Liver (tissue), 8 donors: ENCODE measurements at regions not wholly inside any gene's neighbourhood (a gene's known extent, or its start where the extent isn't known, plus 50 kb on each side); places are given as distances from the start of the nearest gene placed in this dataset.

ENCODE experiments used
- DNase-seq: peaks from one replicate; pipeline ENCODE4 v3.0.0-alpha.2; 2017; ENCODE audit warnings: low spot score
- H3K27ac ChIP-seq, 2 donors: one replicate each; pipeline ENCODE4 v1.7.0; 2013; ENCODE audit warnings: inconsistent platforms in 2 of 2, low read length in 2 of 2, control low read depth in 1 of 2, low read depth in 1 of 2, mild to moderate bottlenecking in 1 of 2
- H3K27me3 ChIP-seq, 4 donors: one replicate each; pipeline versions ENCODE4 v1.6.1 to v1.7.0; 2013; ENCODE audit warnings: low read length in 3 of 4, inconsistent platforms in 1 of 4, mild to moderate bottlenecking in 1 of 4, moderate library complexity in 1 of 4; ENCODE audit not compliant: control insufficient read depth in 4 of 4, insufficient read depth in 4 of 4
- H3K36me3 ChIP-seq, 4 donors: one replicate each; pipeline versions ENCODE4 v1.6.1 to v1.7.0; 2013; ENCODE audit warnings: low read length in 3 of 4, mild to moderate bottlenecking in 3 of 4, low read depth in 1 of 4, moderate library complexity in 1 of 4; ENCODE audit not compliant: control insufficient read depth in 4 of 4, insufficient read depth in 3 of 4
- H3K4me1 ChIP-seq, 4 donors: one replicate each; pipeline versions ENCODE4 v1.6.1 to v1.7.0; 2013; ENCODE audit warnings: low read length in 3 of 4, mild to moderate bottlenecking in 3 of 4, moderate library complexity in 1 of 4; ENCODE audit not compliant: control insufficient read depth in 4 of 4, insufficient read depth in 4 of 4
- H3K4me3 ChIP-seq, 3 donors: one replicate each; pipeline versions ENCODE4 v1.6.1 to v1.7.0; 2013; ENCODE audit warnings: low read length in 3 of 3, control low read depth in 1 of 3, low read depth in 1 of 3, mild to moderate bottlenecking in 1 of 3
- H3K9ac ChIP-seq, 2 donors: one replicate each; pipeline ENCODE4 v1.7.0; 2013; ENCODE audit warnings: low read length in 2 of 2, mild to moderate bottlenecking in 2 of 2, moderate library complexity in 2 of 2, control low read depth in 1 of 2, low read depth in 1 of 2
- H3K9me3 ChIP-seq, 4 donors: one replicate each; pipeline versions ENCODE4 v1.6.1 to v1.7.0; 2013; ENCODE audit warnings: low read length in 3 of 4; ENCODE audit not compliant: control insufficient read depth in 4 of 4
- EGR1 ChIP-seq, 2 donors: IDR thresholded peaks; 2 replicates each; pipeline ENCODE4 v1.6.1; 2016 to 2018; ENCODE audit warnings: antibody characterized with exemption in 2 of 2, low read depth in 2 of 2
- FOXA1 ChIP-seq: IDR thresholded peaks from 2 replicates; pipeline ENCODE4 v1.6.1; 2016; ENCODE audit warnings: antibody characterized with exemption
- FOXA2 ChIP-seq: IDR thresholded peaks from 2 replicates; pipeline ENCODE4 v1.6.1; 2016; ENCODE audit warnings: antibody characterized with exemption
- GABPA ChIP-seq, 2 donors: IDR thresholded peaks in 1 of 2; conservative IDR thresholded peaks in 1 of 2; 2 replicates each; pipeline ENCODE4 v1.6.1; 2016; ENCODE audit warnings: antibody characterized with exemption in 2 of 2, mild to moderate bottlenecking in 1 of 2, moderate library complexity in 1 of 2
- HNF4A ChIP-seq, 2 donors: conservative IDR thresholded peaks; 2 replicates each; pipeline ENCODE4 v1.6.1; 2016; ENCODE audit warnings: antibody characterized with exemption in 2 of 2, mild to moderate bottlenecking in 2 of 2
- HNF4G ChIP-seq: IDR thresholded peaks from 2 replicates; pipeline ENCODE4 v1.6.1; 2016; ENCODE audit warnings: antibody characterized with exemption
- JUND ChIP-seq, 2 donors: IDR thresholded peaks; 2 replicates each; pipeline ENCODE4 v1.6.1; 2016; ENCODE audit warnings: antibody characterized with exemption in 2 of 2
- NR2F2 ChIP-seq: IDR thresholded peaks from 2 replicates; pipeline ENCODE4 v1.6.1; 2016; ENCODE audit warnings: antibody characterized with exemption
- RAD21 ChIP-seq, 2 donors: IDR thresholded peaks; 2 replicates each; pipeline ENCODE4 v1.6.1; 2016; ENCODE audit warnings: antibody characterized with exemption in 2 of 2, mild to moderate bottlenecking in 2 of 2
- RXRA ChIP-seq, 2 donors: IDR thresholded peaks; 2 replicates each; pipeline ENCODE4 v1.6.1; 2017 to 2018; ENCODE audit warnings: antibody characterized with exemption in 2 of 2, mild to moderate bottlenecking in 1 of 2
- SP1 ChIP-seq: IDR thresholded peaks from 2 replicates; pipeline ENCODE4 v1.6.1; 2018; ENCODE audit warnings: antibody characterized with exemption, mild to moderate bottlenecking
- TAF1 ChIP-seq: conservative IDR thresholded peaks from 2 replicates; pipeline ENCODE4 v1.6.1; 2016; ENCODE audit warnings: antibody characterized with exemption, mild to moderate bottlenecking
- YY1 ChIP-seq: IDR thresholded peaks from 2 replicates; pipeline ENCODE4 v1.6.1; 2016; ENCODE audit warnings: antibody characterized with exemption, mild to moderate bottlenecking
- WGBS: extraction: QIAGEN DNeasy Blood & Tissue Kit; methylation state at CpG from one replicate; pipeline ENCODE4 v1.1.7; 2013; 5-methylcytosine and 5-hydroxymethylcytosine counted together
- TF ChIP-seq, protein P1 (sequence below): IDR thresholded peaks from 2 replicates; pipeline ENCODE4 v1.6.1; 2016; ENCODE audit warnings: antibody characterized with exemption
- TF ChIP-seq, protein P2 (sequence below): IDR thresholded peaks from 2 replicates; pipeline ENCODE4 v1.6.1; 2016; ENCODE audit warnings: antibody characterized with exemption
- TF ChIP-seq, protein P3 (sequence below): IDR thresholded peaks from 2 replicates; pipeline ENCODE4 v1.6.1; 2016; ENCODE audit warnings: antibody characterized with exemption, mild to moderate bottlenecking
- TF ChIP-seq, protein P4 (sequence below): IDR thresholded peaks from 2 replicates; pipeline ENCODE4 v1.6.1; 2016; ENCODE audit warnings: antibody characterized with exemption
- TF ChIP-seq, protein P5 (sequence below): fragments of 150-350 bp; IDR thresholded peaks from 2 replicates; pipeline ENCODE4 v1.5.1; 2017; ENCODE audit warnings: improper control_type of control experiment, low read depth, low read length; ENCODE audit not compliant: missing input control
- donor health status: healthy.
- donor health status: healthy.
- donor health status: healthy.
- donor health status: healthy.
- donor health status: healthy.

DNA sequence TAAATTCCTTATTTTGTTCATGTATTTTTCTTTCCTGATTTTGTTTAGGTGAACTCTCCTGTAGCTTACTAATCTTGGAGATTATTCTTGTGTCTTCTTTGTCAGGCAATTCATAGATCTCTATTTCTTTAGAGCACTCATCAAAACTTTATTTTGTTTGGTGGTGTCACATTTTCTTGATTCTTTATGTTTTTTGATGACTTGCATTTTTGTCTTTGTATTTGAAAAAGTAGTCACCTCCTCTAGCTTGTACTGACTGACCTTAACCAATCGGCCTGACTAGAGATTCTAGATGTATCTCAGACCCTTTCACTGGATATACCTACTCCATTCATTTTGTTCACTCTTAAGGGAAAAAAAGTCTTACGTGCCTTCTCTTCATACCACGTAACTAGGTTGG, 986.3 kb upstream of the LRRTM1 start:
- Histone ChIP-seq H3K27ac (no peak overlapping the region), H3K36me3 (no peaks in the 10 kb centered on the region), H3K9ac (no peak overlapping the region), H3K4me1 (no peaks in the 10 kb centered on the region), H3K4me3 (no peak overlapping the region), H3K9me3 (peaks cover 0 to 2% (median 0%) of the 10 kb centered on the region in 4 donors), H3K27me3 (no peaks in the 10 kb centered on the region)
- WGBS: 77% methylated on average over 3 of the region's 3 CpGs
- TF ChIP-seq EGR1 (IDR thresholded peaks at IDR 0.05; ENCODE audit: low read depth in 2 of 2) (no peak), RXRA (IDR thresholded peaks at IDR 0.05) (no peak), SP1 (no peak), YY1 (no peak), GABPA (IDR thresholded peaks at IDR 0.05 in 1 of 2, conservative IDR thresholded peaks at IDR 0.05 in 1 of 2) (no peak), HNF4A (conservative IDR thresholded peaks at IDR 0.05) (no peak), FOXA2 (no peak), RAD21 (IDR thresholded peaks at IDR 0.05) (no peak), HNF4G (no peak), JUND (IDR thresholded peaks at IDR 0.05) (no peak), TAF1 (no peak), NR2F2 (no peak), FOXA1 (no peak)
- TF ChIP-seq, protein P1, sequence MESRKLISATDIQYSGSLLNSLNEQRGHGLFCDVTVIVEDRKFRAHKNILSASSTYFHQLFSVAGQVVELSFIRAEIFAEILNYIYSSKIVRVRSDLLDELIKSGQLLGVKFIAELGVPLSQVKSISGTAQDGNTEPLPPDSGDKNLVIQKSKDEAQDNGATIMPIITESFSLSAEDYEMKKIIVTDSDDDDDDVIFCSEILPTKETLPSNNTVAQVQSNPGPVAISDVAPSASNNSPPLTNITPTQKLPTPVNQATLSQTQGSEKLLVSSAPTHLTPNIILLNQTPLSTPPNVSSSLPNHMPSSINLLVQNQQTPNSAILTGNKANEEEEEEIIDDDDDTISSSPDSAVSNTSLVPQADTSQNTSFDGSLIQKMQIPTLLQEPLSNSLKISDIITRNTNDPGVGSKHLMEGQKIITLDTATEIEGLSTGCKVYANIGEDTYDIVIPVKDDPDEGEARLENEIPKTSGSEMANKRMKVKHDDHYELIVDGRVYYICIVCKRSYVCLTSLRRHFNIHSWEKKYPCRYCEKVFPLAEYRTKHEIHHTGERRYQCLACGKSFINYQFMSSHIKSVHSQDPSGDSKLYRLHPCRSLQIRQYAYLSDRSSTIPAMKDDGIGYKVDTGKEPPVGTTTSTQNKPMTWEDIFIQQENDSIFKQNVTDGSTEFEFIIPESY: no peak
- TF ChIP-seq, protein P2, sequence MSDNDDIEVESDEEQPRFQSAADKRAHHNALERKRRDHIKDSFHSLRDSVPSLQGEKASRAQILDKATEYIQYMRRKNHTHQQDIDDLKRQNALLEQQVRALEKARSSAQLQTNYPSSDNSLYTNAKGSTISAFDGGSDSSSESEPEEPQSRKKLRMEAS: no peak
- TF ChIP-seq, protein P3, sequence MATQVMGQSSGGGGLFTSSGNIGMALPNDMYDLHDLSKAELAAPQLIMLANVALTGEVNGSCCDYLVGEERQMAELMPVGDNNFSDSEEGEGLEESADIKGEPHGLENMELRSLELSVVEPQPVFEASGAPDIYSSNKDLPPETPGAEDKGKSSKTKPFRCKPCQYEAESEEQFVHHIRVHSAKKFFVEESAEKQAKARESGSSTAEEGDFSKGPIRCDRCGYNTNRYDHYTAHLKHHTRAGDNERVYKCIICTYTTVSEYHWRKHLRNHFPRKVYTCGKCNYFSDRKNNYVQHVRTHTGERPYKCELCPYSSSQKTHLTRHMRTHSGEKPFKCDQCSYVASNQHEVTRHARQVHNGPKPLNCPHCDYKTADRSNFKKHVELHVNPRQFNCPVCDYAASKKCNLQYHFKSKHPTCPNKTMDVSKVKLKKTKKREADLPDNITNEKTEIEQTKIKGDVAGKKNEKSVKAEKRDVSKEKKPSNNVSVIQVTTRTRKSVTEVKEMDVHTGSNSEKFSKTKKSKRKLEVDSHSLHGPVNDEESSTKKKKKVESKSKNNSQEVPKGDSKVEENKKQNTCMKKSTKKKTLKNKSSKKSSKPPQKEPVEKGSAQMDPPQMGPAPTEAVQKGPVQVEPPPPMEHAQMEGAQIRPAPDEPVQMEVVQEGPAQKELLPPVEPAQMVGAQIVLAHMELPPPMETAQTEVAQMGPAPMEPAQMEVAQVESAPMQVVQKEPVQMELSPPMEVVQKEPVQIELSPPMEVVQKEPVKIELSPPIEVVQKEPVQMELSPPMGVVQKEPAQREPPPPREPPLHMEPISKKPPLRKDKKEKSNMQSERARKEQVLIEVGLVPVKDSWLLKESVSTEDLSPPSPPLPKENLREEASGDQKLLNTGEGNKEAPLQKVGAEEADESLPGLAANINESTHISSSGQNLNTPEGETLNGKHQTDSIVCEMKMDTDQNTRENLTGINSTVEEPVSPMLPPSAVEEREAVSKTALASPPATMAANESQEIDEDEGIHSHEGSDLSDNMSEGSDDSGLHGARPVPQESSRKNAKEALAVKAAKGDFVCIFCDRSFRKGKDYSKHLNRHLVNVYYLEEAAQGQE: no peak
- TF ChIP-seq, protein P4, sequence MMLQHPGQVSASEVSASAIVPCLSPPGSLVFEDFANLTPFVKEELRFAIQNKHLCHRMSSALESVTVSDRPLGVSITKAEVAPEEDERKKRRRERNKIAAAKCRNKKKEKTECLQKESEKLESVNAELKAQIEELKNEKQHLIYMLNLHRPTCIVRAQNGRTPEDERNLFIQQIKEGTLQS: no peak
- TF ChIP-seq, protein P5, sequence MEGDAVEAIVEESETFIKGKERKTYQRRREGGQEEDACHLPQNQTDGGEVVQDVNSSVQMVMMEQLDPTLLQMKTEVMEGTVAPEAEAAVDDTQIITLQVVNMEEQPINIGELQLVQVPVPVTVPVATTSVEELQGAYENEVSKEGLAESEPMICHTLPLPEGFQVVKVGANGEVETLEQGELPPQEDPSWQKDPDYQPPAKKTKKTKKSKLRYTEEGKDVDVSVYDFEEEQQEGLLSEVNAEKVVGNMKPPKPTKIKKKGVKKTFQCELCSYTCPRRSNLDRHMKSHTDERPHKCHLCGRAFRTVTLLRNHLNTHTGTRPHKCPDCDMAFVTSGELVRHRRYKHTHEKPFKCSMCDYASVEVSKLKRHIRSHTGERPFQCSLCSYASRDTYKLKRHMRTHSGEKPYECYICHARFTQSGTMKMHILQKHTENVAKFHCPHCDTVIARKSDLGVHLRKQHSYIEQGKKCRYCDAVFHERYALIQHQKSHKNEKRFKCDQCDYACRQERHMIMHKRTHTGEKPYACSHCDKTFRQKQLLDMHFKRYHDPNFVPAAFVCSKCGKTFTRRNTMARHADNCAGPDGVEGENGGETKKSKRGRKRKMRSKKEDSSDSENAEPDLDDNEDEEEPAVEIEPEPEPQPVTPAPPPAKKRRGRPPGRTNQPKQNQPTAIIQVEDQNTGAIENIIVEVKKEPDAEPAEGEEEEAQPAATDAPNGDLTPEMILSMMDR: no peak
- no peak for DNase-seq
